GM18517 (cell line): ENCODE measurements at regions not wholly inside any gene's neighbourhood (a gene's known extent, or its start where the extent isn't known, plus 50 kb on each side); places are given as distances from the start of the nearest gene placed in this dataset.

Experiments
- ATAC-seq: cut with Tn5 transposase; IDR thresholded peaks from one replicate; pipeline ENCODE4 v1.9.1; 2021; ENCODE audit warnings: mild to moderate bottlenecking, moderate library complexity; ENCODE audit not compliant: unreplicated experiment

GRCh38 chr10:44180321-44181168 lies 204.4 kb downstream of the CXCL12 start:
- ATAC-seq = no peak

DNA sequence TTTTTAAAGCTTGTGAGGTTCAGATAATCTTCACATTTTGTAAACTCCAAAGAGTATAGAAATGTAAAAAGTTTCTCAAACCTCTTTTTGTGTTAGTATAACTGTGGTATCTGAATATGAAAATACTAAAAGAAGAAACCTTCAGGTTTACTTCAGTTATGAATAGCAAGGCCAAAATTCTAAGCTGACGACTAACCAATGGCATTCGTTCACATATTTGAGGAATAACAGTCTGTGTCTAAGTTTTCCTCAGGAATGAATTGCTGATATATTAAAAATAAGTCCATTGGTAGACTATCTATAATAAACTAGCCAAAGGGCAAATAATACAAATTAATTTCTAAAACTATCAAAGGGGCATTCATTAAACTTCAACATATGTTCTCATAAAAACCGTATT lies 206.0 kb downstream of the CXCL12 start:
- no peak for ATAC-seq

DNA sequence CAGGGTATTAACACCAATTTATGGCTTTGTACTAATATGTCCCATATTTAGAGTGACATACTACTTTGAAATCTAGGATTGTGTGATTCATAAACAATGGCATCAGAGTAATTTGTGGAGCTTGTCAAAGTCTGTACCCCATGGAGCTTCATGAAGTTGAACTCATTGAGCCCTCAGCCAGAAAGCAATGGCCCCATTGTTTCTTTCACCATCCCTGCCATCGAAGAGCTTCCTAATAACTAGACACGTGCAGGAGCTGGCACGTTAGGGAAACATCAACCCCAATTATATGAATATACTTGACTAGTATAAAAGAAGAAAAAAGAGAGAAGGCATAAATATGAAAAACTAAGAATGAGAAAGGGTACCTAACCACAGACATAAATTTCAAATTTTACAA lies 206.6 kb downstream of the CXCL12 start:
- ATAC-seq = no peak

GRCh38 chr10:44177610-44178009 lies 207.3 kb downstream of the CXCL12 start:
- ATAC-seq = no peak

GRCh38 chr10:44176311-44176710 lies 208.6 kb downstream of the CXCL12 start:
- ATAC-seq = no peak

DNA sequence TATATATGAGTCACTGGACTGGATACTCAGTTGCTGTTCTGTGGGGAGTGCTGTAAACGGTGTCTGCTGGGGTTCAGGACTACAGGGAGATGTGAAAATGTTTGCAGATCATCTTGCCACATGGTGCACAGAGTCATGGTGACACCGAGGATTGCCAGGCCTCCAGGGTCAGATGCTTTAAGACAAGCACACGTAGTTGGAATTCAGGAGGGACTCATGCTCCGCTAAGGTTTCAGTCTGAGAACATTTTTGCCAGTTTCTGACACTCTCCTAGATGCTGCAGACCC lies 211.3 kb downstream of the CXCL12 start:
- ATAC-seq = no peak

- no peak for ATAC-seq
These were observed 211.9 kb downstream of the CXCL12 start for GRCh38 chr10:44172883-44173607.

DNA sequence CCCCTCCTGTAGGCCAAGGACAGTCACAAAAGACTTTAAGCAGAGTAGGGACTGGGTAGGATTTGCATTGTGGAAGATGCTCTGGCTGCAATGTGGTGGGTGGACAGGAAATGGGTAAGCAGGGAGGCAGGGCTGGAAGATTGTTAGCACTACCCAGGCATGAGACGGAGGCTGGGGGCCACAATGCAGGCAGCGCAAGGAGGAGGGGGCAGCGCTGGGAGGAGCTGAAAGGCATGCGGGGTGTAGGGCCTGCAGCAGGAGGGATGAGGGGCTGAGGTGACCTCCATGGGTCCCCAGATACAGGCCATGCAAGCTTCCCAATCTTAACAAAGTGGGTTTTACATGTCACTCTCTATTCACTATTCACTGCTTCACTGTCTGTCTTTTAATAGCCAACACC lies 213.1 kb downstream of the CXCL12 start:
- no peak for ATAC-seq

DNA sequence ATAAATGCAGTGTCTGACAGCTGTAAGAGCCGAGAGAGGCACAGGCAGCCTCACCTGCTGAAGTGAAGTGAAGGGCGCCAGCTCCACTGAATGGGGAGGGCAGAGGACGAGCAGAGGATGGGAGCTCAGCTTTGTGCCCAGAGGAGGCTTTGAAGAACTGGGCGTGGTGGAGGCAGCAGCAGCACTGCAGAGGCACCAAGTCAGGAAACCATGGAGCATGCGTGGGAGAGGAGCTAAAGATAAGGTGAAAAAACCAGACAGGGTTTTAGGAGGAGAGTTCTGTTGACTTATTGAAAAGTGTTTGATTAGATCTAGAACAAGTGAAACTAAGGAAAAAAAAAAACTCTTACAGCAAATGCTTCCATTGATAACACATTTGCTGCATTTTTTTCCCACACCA lies 216.4 kb downstream of the CXCL12 start:
- no peak for ATAC-seq

DNA sequence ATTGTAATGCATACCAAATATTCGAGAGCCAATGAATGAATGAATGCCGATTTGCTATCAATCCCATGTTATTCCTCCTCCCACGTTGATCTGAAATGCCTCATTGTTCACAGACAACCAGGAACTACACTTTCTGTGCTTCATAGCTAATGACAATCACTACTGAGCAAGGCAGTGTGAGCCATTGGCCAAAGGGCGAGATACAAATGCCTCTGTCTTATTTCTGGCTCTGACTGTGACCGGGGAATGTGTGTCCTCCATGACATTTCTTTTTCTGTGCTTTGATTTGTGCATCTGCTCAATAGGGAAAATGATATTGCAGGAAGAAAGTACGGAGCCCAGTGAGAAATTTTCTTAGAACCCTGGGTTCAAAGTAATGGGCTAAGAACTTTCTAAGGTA lies 217.1 kb downstream of the CXCL12 start:
- no peak for ATAC-seq

GRCh38 chr10:44166441-44166840 lies 218.5 kb downstream of the CXCL12 start:
- no peak for ATAC-seq

- no peak for ATAC-seq
These were observed 220.5 kb downstream of the CXCL12 start for GRCh38 chr10:44164251-44164956.

GRCh38 chr10:44161184-44161583 lies 223.7 kb downstream of the CXCL12 start:
- no peak for ATAC-seq

DNA sequence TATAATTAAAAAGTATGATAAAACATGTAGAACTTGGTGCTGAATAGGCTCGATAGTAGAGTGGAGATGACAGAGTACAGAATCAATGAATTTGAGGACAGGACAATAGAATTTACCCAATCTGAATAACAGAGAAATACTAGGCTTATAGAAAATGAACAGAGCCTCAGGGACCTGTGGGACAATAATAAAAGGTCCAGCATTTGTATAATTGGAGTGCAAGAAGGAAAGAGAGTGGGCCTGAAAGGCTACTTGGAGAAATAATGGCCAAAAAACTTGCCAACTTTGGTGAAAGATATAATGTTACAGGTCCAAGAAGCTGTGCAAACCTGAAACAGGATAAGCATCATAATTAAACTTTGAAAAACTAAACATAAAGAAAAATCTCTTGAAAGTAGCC lies 227.3 kb downstream of the CXCL12 start:
- no peak for ATAC-seq

- no peak for ATAC-seq
These were observed 229.9 kb downstream of the CXCL12 start for GRCh38 chr10:44154956-44155355.

DNA sequence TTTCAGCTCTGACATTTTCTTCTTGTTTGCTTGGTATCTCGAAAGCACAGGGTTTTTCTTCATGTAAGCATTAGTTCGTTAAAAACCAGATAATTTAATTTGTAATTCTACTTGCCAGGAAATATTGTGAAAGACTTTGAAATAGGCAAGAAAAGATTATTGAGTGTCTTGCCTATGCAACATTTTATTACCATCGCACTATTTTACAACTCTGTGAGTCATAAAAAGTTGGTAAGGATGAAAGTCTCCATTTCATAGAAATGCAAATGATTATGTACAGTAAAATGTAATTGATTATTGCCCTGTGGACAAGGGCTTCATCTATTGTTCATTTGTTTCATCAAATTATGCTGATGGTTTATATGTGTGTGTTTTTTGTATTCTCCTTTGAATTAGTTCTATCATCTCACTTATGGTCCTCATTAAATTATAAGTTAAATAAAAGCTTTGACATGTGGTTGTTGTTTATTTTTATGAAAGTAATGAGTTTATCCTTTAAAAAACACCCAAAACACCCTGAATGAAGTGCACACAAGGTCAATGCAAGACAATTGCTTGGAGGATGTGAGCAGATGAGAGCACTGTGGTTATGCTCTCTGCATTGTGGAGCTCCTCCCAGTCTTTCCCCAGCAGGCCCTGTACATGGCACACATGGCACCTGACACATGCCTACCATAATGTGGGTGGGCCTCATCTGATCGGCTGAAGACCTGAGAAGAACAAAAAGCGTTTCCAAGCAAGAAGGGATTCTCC lies 230.8 kb downstream of the CXCL12 start:
- no peak for ATAC-seq

- ATAC-seq = no peak
These were observed 241.3 kb downstream of the CXCL12 start for GRCh38 chr10:44143556-44143955.

- no peak for ATAC-seq
These were observed 252.3 kb downstream of the CXCL12 start for GRCh38 chr10:44132361-44133289.

- ATAC-seq = no peak
These were observed 258.6 kb downstream of the CXCL12 start for GRCh38 chr10:44126291-44126717.

DNA sequence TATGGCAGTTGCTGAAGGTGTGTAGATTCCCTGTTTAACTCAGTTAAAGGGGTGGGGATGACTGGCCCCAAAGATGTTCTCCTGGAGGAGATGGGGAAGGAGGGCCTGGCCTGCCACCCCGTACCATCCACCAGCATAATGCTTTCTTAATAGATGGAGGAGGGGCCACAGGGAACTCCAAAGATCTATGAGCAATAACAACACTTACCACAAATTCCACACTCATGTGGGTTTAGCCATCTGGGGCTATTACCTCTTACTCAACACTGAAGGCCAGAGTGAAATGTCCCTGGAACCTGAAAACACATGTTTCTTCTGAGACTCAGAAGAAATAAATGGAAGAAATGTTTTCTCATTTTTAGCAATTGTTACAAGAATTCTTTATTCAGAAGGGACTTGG lies 259.0 kb downstream of the CXCL12 start:
- no peak for ATAC-seq
